ENCODE measurements at regions not wholly inside any gene's neighbourhood (a gene's known extent, or its start where the extent isn't known, plus 50 kb on each side); places are given as distances from the start of the nearest gene placed in this dataset.

- H3K4me1 Mint-ChIP-seq = no peaks in the 10 kb centered on the region
- no peaks in the 10 kb centered on the region for H3K36me3 Mint-ChIP-seq
- H3K9me3 ChIP-seq (ENCODE audit: control insufficient read depth in 2 of 3, low read length in 3 of 3) = no peaks in the 10 kb centered on the region
- no peak overlapping the region for H3K27ac ChIP-seq (ENCODE audit: low read depth, low read length)
- no peaks in the 10 kb centered on the region for H3K36me3 ChIP-seq (ENCODE audit: control insufficient read depth in 2 of 3, insufficient read depth in 3 of 3, low read length in 3 of 3)
- intact Hi-C loops (cut with micrococcal nuclease) = no loop called here
- H3K4me3 ChIP-seq (ENCODE audit: low read length) = no peak overlapping the region
- CTCF ChIA-PET = no interaction called here
- POLR2A ChIA-PET = no interaction called here
- ATAC-seq = no peak
- H3K27me3 ChIP-seq (ENCODE audit: control insufficient read depth in 2 of 2, insufficient read depth in 2 of 2, low read length in 2 of 2) = peaks cover 0 to 3% of the 10 kb centered on the region in 2 donors
- H3K4me3 Mint-ChIP-seq = no peak overlapping the region
- DNase-seq = no peak
- no peaks in the 10 kb centered on the region for H3K4me1 ChIP-seq (ENCODE audit: control insufficient read depth in 2 of 2, insufficient read depth in 2 of 2, low read length in 2 of 2)
- H3K9me3 Mint-ChIP-seq = peaks cover 0 to 2% (median 0%) of the 10 kb centered on the region in 11 donors
- peaks cover 46 to 65% (median 53%) of the 10 kb centered on the region in 5 donors for H3K27me3 Mint-ChIP-seq
- H3K27ac Mint-ChIP-seq = no peak overlapping the region
Observed at GRCh38 chr1:22204989-22205913, 62.4 kb upstream of the WNT4 start.

- no peak for DNase-seq
- H3K27ac ChIP-seq (ENCODE audit: low read depth, low read length) = no peak overlapping the region
- Mint-ChIP-seq H3K36me3 (no peaks in the 10 kb centered on the region), H3K27me3 (peaks cover 55 to 68% (median 62%) of the 10 kb centered on the region in 5 donors), H3K9me3 (peaks cover 0 to 2% (median 0%) of the 10 kb centered on the region in 11 donors), H3K4me1 (no peaks in the 10 kb centered on the region), H3K4me3 (no peak overlapping the region), H3K27ac (no peak overlapping the region)
- no peaks in the 10 kb centered on the region for H3K4me1 ChIP-seq (ENCODE audit: control insufficient read depth in 2 of 2, insufficient read depth in 2 of 2, low read length in 2 of 2)
- intact Hi-C loops (cut with micrococcal nuclease) = no loop called here
- ChIA-PET POLR2A (no interaction called here), CTCF (no interaction called here)
- ATAC-seq = no peak
- no peak overlapping the region for H3K4me3 ChIP-seq (ENCODE audit: low read length)
- H3K9me3 ChIP-seq (ENCODE audit: control insufficient read depth in 2 of 3, low read length in 3 of 3) = no peaks in the 10 kb centered on the region
- H3K36me3 ChIP-seq (ENCODE audit: control insufficient read depth in 2 of 3, insufficient read depth in 3 of 3, low read length in 3 of 3) = no peaks in the 10 kb centered on the region
- H3K27me3 ChIP-seq (ENCODE audit: control insufficient read depth in 2 of 2, insufficient read depth in 2 of 2, low read length in 2 of 2) = peaks cover 0 to 3% of the 10 kb centered on the region in 2 donors
Observed at GRCh38 chr1:22206551-22207125, 63.7 kb upstream of the WNT4 start.

- H3K4me1 ChIP-seq (ENCODE audit: control insufficient read depth in 2 of 2, insufficient read depth in 2 of 2, low read length in 2 of 2) = no peaks in the 10 kb centered on the region
- Mint-ChIP-seq H3K36me3 (no peaks in the 10 kb centered on the region), H3K4me1 (no peaks in the 10 kb centered on the region), H3K27ac (no peak overlapping the region), H3K9me3 (peaks cover 0 to 2% (median 0%) of the 10 kb centered on the region in 11 donors), H3K4me3 (no peak overlapping the region), H3K27me3 (peaks cover 61 to 77% (median 70%) of the 10 kb centered on the region in 5 donors)
- no peak overlapping the region for H3K4me3 ChIP-seq (ENCODE audit: low read length)
- POLR2A ChIA-PET = no interaction called here
- ATAC-seq = no peak
- no peaks in the 10 kb centered on the region for H3K9me3 ChIP-seq (ENCODE audit: control insufficient read depth in 2 of 3, low read length in 3 of 3)
- CTCF ChIA-PET = no interaction called here
- intact Hi-C loops (cut with micrococcal nuclease) = no loop called here
- no peak for DNase-seq
- H3K27ac ChIP-seq (ENCODE audit: low read depth, low read length) = no peak overlapping the region
- no peaks in the 10 kb centered on the region for H3K36me3 ChIP-seq (ENCODE audit: control insufficient read depth in 2 of 3, insufficient read depth in 3 of 3, low read length in 3 of 3)
- peaks cover 0 to 3% of the 10 kb centered on the region in 2 donors for H3K27me3 ChIP-seq (ENCODE audit: control insufficient read depth in 2 of 2, insufficient read depth in 2 of 2, low read length in 2 of 2)
Observed at GRCh38 chr1:22207511-22208267, 64.8 kb upstream of the WNT4 start.

DNA sequence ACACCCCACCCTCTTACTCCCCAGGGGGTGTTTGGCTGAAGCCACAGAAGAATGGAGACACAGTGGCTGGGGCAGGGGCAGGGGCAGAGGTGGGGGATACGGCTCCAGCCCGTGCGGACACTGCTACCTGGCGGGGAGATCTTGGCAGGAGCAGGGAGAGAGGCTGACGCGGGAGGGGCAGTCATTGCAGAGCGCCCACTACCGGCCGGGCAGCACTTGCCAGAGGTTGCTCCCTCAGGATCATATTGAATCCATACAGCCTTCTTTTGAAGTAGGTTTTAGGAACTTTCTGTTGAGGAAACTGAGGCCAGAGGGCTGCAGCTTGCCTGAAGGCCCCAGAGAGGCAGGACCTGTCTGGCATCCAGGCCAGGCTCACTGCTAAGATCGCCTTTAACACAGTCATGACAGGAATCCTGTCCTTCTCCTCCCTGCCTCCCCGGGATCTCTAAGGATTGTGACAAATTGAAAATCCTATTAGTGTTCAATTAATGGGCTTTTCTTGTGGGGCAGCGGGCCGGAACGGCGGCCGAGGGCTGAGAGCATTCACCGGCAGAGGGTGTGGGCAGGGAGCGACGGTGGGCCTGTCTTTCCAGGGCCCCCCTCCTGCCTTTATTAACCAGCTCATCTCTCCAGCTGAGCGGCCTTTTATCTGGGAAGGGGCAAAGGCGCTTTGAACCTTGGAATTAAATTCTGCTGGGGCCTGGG lies 65.5 kb upstream of the WNT4 start:
- CTCF ChIA-PET = no interaction called here
- no peak for DNase-seq
- Mint-ChIP-seq H3K27me3 (peaks cover 60 to 82% (median 76%) of the 10 kb centered on the region in 5 donors), H3K27ac (no peak overlapping the region), H3K4me1 (no peaks in the 10 kb centered on the region), H3K4me3 (no peak overlapping the region), H3K36me3 (no peaks in the 10 kb centered on the region), H3K9me3 (peaks cover 0 to 2% (median 0%) of the 10 kb centered on the region in 11 donors)
- Histone ChIP-seq H3K4me3 (ENCODE audit: low read length) (no peak overlapping the region), H3K9me3 (ENCODE audit: control insufficient read depth in 2 of 3, low read length in 3 of 3) (no peaks in the 10 kb centered on the region), H3K27me3 (ENCODE audit: control insufficient read depth in 2 of 2, insufficient read depth in 2 of 2, low read length in 2 of 2) (peaks cover 0 to 3% of the 10 kb centered on the region in 2 donors), H3K27ac (ENCODE audit: low read depth, low read length) (no peak overlapping the region), H3K4me1 (ENCODE audit: control insufficient read depth in 2 of 2, insufficient read depth in 2 of 2, low read length in 2 of 2) (no peaks in the 10 kb centered on the region), H3K36me3 (ENCODE audit: control insufficient read depth in 2 of 3, insufficient read depth in 3 of 3, low read length in 3 of 3) (no peaks in the 10 kb centered on the region)
- ATAC-seq = no peak
- POLR2A ChIA-PET = no interaction called here
- intact Hi-C loops (cut with micrococcal nuclease) = no loop called here

DNA sequence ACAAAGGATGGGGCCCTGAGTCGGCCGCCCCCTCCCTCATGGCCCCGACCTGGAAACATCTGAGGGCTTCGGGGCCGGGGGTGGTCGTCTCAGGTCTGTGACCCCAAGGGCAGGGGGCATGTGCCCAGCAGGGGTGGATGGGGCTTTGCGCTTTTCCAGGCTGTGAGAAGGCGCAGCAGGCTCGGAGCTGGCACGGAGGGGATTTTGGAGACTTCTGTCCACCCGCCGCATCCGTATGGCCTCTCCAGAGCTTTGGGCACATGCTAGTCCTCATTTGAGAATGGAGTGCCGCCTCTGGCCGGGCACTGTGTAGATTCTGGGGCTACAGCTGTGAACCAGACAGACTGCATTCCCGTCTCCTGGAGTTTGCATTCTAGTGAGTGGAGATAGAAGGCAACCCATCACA lies 66.1 kb upstream of the WNT4 start:
- H3K4me3 Mint-ChIP-seq = no peak overlapping the region
- Histone ChIP-seq H3K4me1 (ENCODE audit: control insufficient read depth in 2 of 2, insufficient read depth in 2 of 2, low read length in 2 of 2) (no peaks in the 10 kb centered on the region), H3K27me3 (ENCODE audit: control insufficient read depth in 2 of 2, insufficient read depth in 2 of 2, low read length in 2 of 2) (peaks cover 0 to 6% of the 10 kb centered on the region in 2 donors), H3K36me3 (ENCODE audit: control insufficient read depth in 2 of 3, insufficient read depth in 3 of 3, low read length in 3 of 3) (no peaks in the 10 kb centered on the region), H3K4me3 (ENCODE audit: low read length) (no peak overlapping the region), H3K27ac (ENCODE audit: low read depth, low read length) (no peak overlapping the region), H3K9me3 (ENCODE audit: control insufficient read depth in 2 of 3, low read length in 3 of 3) (no peaks in the 10 kb centered on the region)
- no peak for DNase-seq
- ATAC-seq = no peak
- H3K36me3 Mint-ChIP-seq = no peaks in the 10 kb centered on the region
- CTCF ChIA-PET = no interaction called here
- H3K27ac Mint-ChIP-seq = no peak overlapping the region
- no peaks in the 10 kb centered on the region for H3K4me1 Mint-ChIP-seq
- peaks cover 60 to 79% (median 73%) of the 10 kb centered on the region in 5 donors for H3K27me3 Mint-ChIP-seq
- no peaks in the 10 kb centered on the region for H3K9me3 Mint-ChIP-seq
- intact Hi-C loops (cut with micrococcal nuclease) = no loop called here
- POLR2A ChIA-PET = no interaction called here

GRCh38 chr1:22210176-22210575 lies 67.3 kb upstream of the WNT4 start:
- H3K4me1 ChIP-seq (ENCODE audit: control insufficient read depth in 2 of 2, insufficient read depth in 2 of 2, low read length in 2 of 2) = no peaks in the 10 kb centered on the region
- DNase-seq (no peak), ATAC-seq (no peak)
- intact Hi-C loops (cut with micrococcal nuclease) = no loop called here
- H3K4me3 ChIP-seq (ENCODE audit: low read length) = no peak overlapping the region
- ChIA-PET CTCF (no interaction called here), POLR2A (no interaction called here)
- no peaks in the 10 kb centered on the region for H3K36me3 ChIP-seq (ENCODE audit: control insufficient read depth in 2 of 3, insufficient read depth in 3 of 3, low read length in 3 of 3)
- no peaks in the 10 kb centered on the region for H3K9me3 Mint-ChIP-seq
- no peak overlapping the region for H3K4me3 Mint-ChIP-seq
- H3K27ac ChIP-seq (ENCODE audit: low read depth, low read length) = no peak overlapping the region
- no peak overlapping the region for H3K27ac Mint-ChIP-seq
- H3K4me1 Mint-ChIP-seq = no peaks in the 10 kb centered on the region
- H3K9me3 ChIP-seq (ENCODE audit: control insufficient read depth in 2 of 3, low read length in 3 of 3) = no peaks in the 10 kb centered on the region
- H3K27me3 ChIP-seq (ENCODE audit: control insufficient read depth in 2 of 2, insufficient read depth in 2 of 2, low read length in 2 of 2) = peaks cover 0 to 7% of the 10 kb centered on the region in 2 donors
- H3K36me3 Mint-ChIP-seq = no peaks in the 10 kb centered on the region
- H3K27me3 Mint-ChIP-seq = peaks cover 68 to 79% (median 71%) of the 10 kb centered on the region in 5 donors
